ENCODE measurements at regions not wholly inside any gene's neighbourhood (a gene's known extent, or its start where the extent isn't known, plus 50 kb on each side); places are given as distances from the start of the nearest gene placed in this dataset.

- BruUV-seq (replicated peaks) = no TSS peak
- POLR2A ChIA-PET = no interaction called here
- TF ChIP-seq GATA2 (IDR thresholded peaks at IDR 0.05; ENCODE audit: insufficient read depth, insufficient read length, low read depth, low read length) (no peak), JUN (IDR thresholded peaks at IDR 0.05; ENCODE audit: borderline replicate concordance, insufficient read depth, insufficient read length, low read depth) (no peak), POLR2A (IDR thresholded peaks at IDR 0.05; ENCODE audit: low read depth, low read length) (no peak), EZH2 (IDR thresholded peaks at IDR 0.05; ENCODE audit: borderline replicate concordance, low read depth, low read length, severe bottlenecking) (no peak)
Observed at GRCh38 chr7:53965716-53966115, 576.5 kb upstream of the VSTM2A start.

GRCh38 chr7:53983480-53983879 is 558.7 kb upstream of the VSTM2A start:
- no peak for DNase-seq (ENCODE audit: low read depth, low spot score)
- H3K27me3 ChIP-seq (ENCODE audit: control insufficient read depth in 2 of 2, insufficient read depth in 2 of 2, low read length in 2 of 2) = no peaks in the 10 kb centered on the region
- no peaks in the 10 kb centered on the region for H3K4me1 ChIP-seq (ENCODE audit: control insufficient read depth, extremely low read depth, insufficient read depth, low read length)
- ChIA-PET POLR2A (no interaction called here), CTCF (no interaction called here)
- H3K9me3 ChIP-seq (replicated peaks; ENCODE audit: control insufficient read depth, insufficient read depth, low read length) = peaks cover 2% of the 10 kb centered on the region
- TF ChIP-seq POLR2AphosphoS5 (IDR thresholded peaks at IDR 0.05; ENCODE audit: insufficient read depth, low read depth, low read length) (no peak), CTCF (IDR thresholded peaks at IDR 0.05; ENCODE audit: extremely low read depth in 1 of 2, insufficient read depth in 1 of 2, low read depth in 1 of 2, low read length in 2 of 2) (no peak), MAX (IDR thresholded peaks at IDR 0.05; ENCODE audit: insufficient read depth, insufficient read length) (no peak), GATA2 (IDR thresholded peaks at IDR 0.05; ENCODE audit: insufficient read depth, insufficient read length, low read depth, low read length) (no peak), EZH2 (IDR thresholded peaks at IDR 0.05; ENCODE audit: borderline replicate concordance, low read depth, low read length, severe bottlenecking) (no peak), POLR2A (IDR thresholded peaks at IDR 0.05; ENCODE audit: low read depth, low read length) (no peak), MYC (IDR thresholded peaks at IDR 0.05; ENCODE audit: low read depth, low read length) (no peak), JUN (IDR thresholded peaks at IDR 0.05; ENCODE audit: borderline replicate concordance, insufficient read depth, insufficient read length, low read depth) (no peak), FOS (IDR thresholded peaks at IDR 0.05; ENCODE audit: borderline replicate concordance, insufficient read depth, low read length) (no peak)
- dilution Hi-C loops (cut with MboI; ENCODE audit: extremely low pct_ligation_motif_present, low sequenced_read_pairs) = no loop called here
- no peak overlapping the region for H3K27ac ChIP-seq (ENCODE audit: insufficient read depth, low read depth, low read length)
- FAIRE-seq = no peak
- no peak overlapping the region for H3K4me3 ChIP-seq (replicated peaks in 1 of 3; ENCODE audit: insufficient read depth in 1 of 3, low read depth in 1 of 3, low read length in 3 of 3)
- intact Hi-C loops (cut with micrococcal nuclease) = no loop called here
- H3K36me3 ChIP-seq (ENCODE audit: control insufficient read depth in 2 of 2, extremely low read depth in 1 of 2, insufficient read depth in 2 of 2, low read length in 2 of 2) = no peaks in the 10 kb centered on the region
- no peaks in the 10 kb centered on the region for H3K79me2 ChIP-seq (ENCODE audit: control insufficient read depth, insufficient read depth, low read length)
- no peak overlapping the region for H2AFZ ChIP-seq (ENCODE audit: low read depth, low read length)
- H3K9me1 ChIP-seq (replicated peaks; ENCODE audit: control insufficient read depth, extremely low read depth, insufficient read depth, low read length) = no peaks in the 10 kb centered on the region
- no peak overlapping the region for H3K4me2 ChIP-seq (ENCODE audit: insufficient read depth, low read length)
- no TSS peak for BruUV-seq (replicated peaks)
- no peak overlapping the region for H3K9ac ChIP-seq (replicated peaks; ENCODE audit: extremely low read depth, insufficient read depth, low read length)
- no peaks in the 10 kb centered on the region for H4K20me1 ChIP-seq (replicated peaks; ENCODE audit: control insufficient read depth, extremely low read depth, insufficient read depth, low read length)

More at GRCh38 chr7:53965716-53966115, 576.5 kb upstream of the VSTM2A start:
- Histone ChIP-seq H3K9me3 (replicated peaks; ENCODE audit: control insufficient read depth, insufficient read depth, low read length) (no peaks in the 10 kb centered on the region), H3K4me2 (ENCODE audit: insufficient read depth, low read length) (no peak overlapping the region), H3K4me1 (ENCODE audit: control insufficient read depth, extremely low read depth, insufficient read depth, low read length) (no peaks in the 10 kb centered on the region), H3K9ac (replicated peaks; ENCODE audit: extremely low read depth, insufficient read depth, low read length) (no peak overlapping the region), H3K9me1 (replicated peaks; ENCODE audit: control insufficient read depth, extremely low read depth, insufficient read depth, low read length) (no peaks in the 10 kb centered on the region), H3K79me2 (ENCODE audit: control insufficient read depth, insufficient read depth, low read length) (no peaks in the 10 kb centered on the region), H4K20me1 (replicated peaks; ENCODE audit: control insufficient read depth, extremely low read depth, insufficient read depth, low read length) (no peaks in the 10 kb centered on the region), H3K27me3 (ENCODE audit: control insufficient read depth in 2 of 2, insufficient read depth in 2 of 2, low read length in 2 of 2) (no peaks in the 10 kb centered on the region), H3K36me3 (ENCODE audit: control insufficient read depth in 2 of 2, extremely low read depth in 1 of 2, insufficient read depth in 2 of 2, low read length in 2 of 2) (no peaks in the 10 kb centered on the region), H3K27ac (ENCODE audit: insufficient read depth, low read depth, low read length) (no peak overlapping the region), H3K4me3 (replicated peaks in 1 of 3; ENCODE audit: insufficient read depth in 1 of 3, low read depth in 1 of 3, low read length in 3 of 3) (no peak overlapping the region), H2AFZ (ENCODE audit: low read depth, low read length) (no peak overlapping the region)
- CTCF ChIA-PET = no interaction called here
- intact Hi-C loops (cut with micrococcal nuclease) (no loop called here), dilution Hi-C loops (cut with MboI; ENCODE audit: extremely low pct_ligation_motif_present, low sequenced_read_pairs) (no loop called here)
- DNase-seq (ENCODE audit: low read depth, low spot score) (no peak), FAIRE-seq (no peak)

Data from endothelial cell of umbilical vein (primary cell).